Mucosa of gallbladder (tissue), 1 donor: ENCODE measurements at regions not wholly inside any gene's neighbourhood (a gene's known extent, or its start where the extent isn't known, plus 50 kb on each side); places are given as distances from the start of the nearest gene placed in this dataset.
"Not testable (repeated sequence)": the region's sequence is repeated elsewhere in the genome, so short reads cannot be mapped to it uniquely, and the experiment has no call there.

Source experiments
- DNase-seq: peaks from one replicate; pipeline ENCODE4 v3.0.0-alpha.2; 2020; ENCODE audit warnings: low spot score
- donor health status: DM: no; HTN: no; CAD: no.

DNA sequence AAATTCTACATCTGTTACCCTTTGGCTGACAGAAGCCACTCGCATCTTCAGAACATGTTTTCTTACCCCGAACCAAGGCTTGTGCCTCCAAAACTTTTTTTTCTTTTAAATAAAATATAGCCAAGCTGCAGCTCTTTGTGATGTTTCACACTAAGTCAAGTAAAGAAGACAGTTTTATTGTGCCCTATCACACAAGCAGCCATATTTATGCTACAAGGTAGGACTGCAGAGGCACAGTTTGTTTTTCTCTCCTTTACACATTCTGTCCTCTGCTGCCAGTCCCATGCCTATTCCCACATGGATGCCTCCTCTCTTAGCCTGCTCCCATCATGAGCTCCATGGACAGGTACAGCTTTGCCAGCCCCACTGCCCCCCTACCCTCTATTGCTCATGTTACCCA, 219.6 kb upstream of the THUMPD2 start:
- no peak for DNase-seq

GRCh38 chr2:39996653-39997080, 217.6 kb upstream of the THUMPD2 start:
- no peak for DNase-seq

DNA sequence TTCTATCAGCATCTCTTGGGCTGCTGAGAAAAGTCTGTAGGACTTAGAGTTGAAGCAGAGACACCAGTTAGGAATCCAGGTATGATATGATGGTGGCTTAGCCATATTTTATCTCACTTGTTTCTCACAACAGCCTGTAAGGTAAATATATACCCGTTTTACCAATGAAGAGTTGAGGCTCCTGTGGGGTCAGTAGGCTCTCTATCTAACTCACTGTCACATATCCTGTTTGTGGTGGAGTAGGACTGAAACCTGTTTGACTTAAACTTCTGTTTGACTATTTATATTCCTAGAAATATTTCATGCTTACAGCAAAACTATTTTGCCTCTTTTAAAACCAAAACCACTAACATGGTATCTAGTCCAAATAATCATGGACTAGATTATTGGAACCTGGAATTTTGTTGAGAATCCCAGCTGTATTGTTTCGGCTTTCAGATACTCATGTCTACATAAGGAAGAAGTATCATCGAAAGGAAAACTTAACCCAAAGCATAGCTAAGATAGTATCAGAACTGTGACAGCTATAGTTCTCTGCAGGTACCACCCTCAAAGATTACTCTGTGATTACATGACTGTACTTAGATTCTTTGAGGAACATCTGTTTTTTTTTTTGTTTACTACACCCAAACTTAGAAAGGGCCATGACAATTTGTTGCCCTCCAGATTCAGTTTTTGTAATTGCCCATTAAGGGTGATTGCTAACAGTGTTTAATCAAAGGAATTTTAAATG, 216.1 kb upstream of the THUMPD2 start:
- DNase-seq: no peak

DNA sequence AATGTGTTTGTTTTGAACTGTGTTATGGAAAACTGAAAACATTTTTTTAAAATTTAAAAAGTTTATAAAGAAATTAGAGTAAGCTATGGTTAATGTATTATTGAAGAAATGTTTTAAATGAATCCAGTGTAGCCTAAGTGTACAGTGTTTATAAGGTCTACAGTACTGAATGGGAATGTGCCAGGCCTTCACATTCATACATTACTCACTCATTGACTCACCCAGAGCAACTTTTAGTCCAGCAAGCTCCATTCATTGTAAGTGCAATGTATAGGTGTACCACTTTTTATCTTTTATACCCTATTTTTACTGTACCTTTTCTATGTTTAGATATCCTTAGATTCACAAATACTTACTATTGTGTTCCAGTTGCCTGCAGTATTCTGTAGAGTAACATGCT, 215.1 kb upstream of the THUMPD2 start:
- no peak for DNase-seq

DNA sequence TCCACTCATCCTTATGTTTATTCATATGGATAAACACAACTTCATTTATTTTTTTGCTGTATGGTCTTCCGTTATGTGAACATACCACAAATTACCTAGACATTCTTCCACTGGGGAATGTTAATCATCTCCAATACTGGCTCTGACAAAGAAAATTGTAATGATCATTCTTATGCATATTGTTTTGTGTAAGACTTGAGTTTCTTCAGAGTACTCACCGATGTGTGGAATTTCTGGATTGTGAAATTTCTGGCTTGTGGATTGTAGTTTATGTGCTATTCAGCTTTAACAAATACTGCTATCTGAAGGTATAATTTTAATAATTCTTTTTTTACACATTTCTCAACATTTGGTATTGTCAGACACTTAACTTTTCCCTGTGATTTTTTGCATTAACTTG, 212.2 kb upstream of the THUMPD2 start:
- DNase-seq: no peak

- no peak for DNase-seq
Observed at GRCh38 chr2:39990335-39990900, 211.4 kb upstream of the THUMPD2 start.

DNA sequence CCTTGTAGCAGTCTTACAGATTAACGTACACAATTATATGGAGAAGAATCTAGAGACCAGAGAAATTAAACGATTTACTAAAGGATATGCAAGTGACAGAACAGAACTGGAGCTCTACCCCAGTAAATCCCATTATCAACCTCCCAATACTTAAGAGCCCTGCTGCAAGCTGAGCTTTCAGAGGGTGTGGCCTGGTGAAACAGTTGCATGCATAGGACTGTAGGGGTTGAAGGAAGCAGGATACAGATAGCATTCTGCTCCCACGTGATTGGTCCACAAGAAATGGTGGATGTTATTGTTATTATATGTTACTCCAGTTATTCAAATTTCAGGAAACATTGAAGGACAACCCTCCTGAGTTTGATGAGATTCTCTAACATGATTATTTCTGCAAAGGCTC, 210.8 kb upstream of the THUMPD2 start:
- no peak for DNase-seq

DNA sequence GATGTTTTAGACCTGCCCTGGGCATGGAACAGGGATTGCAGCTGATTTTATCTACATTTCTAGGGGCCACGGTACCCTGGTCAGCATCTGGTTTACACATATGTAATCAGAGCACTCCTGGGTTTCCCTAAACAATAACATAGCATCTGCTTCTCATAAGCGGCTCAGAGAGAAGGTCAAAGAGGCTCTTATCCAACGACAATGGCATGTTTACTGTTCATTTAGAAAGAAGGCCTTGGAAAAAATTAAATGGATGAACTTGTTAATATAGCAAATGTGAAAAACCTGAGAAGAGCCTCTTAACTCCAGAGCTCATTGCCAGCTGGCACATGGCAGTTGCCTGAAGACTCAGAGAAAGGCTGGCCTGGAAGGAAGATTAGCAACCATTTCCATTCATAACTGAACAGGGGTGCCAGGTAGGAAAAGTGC, 202.8 kb upstream of the THUMPD2 start:
- no peak for DNase-seq

- no peak for DNase-seq
Observed at GRCh38 chr2:39975476-39976020, 196.5 kb upstream of the THUMPD2 start.

DNA sequence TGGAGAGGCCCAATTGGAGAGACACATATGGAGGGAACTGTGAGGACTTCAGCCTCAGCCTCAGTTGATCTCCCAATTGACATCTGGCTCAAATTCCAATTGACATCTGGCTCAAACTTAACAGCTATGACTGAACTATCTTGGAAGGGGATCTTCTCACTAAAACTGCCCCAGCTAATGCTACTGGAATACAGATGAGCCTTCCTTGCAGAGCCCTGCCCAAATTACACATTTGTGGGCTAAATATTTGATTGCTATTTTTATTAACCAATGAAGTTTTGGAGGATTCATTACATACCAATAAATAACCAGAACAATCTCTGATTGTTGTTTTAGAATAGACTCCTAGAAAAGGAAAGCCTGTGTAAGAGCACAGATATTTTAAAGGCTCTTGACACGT, 189.0 kb upstream of the THUMPD2 start:
- no peak for DNase-seq

DNA sequence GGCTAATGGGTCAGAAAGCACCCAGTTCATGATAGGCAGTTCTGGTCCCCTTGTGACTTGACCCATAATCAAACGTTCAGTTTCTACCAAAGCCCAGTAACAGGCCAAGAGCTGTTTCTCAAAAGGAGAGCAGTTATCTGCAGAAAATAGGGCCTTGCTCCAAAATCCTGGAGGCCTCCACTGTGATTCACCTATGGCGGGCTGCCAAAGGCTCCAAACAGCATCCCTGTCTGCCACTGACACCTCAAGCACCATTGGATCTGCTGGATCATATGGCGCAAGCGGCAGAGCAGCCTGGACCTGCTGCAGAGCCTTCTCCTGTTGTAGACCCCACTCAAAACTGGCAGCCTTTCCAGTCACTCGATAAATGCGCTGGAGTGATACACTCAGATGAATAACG, 181.6 kb upstream of the THUMPD2 start:
- DNase-seq: not testable (repeated sequence)

DNA sequence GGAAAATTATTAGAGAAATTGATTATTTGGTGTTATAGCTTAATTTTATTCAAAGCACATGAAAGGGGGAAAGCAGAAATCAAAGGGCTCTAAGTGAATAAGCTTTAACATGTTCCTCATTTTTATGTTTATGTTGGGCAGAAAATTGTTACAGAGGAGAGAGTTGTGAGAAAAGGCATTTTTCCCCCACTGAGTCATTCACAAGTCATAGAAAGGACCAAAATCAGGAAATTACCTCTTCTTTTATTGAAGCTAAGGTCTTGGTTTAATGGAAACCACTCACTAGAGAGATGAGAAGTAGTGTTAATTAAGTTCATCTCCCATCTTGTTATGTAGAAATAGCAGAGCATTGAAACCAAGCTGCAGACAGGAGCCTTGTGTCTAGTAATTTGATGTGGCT, 175.3 kb upstream of the THUMPD2 start:
- DNase-seq: no peak

GRCh38 chr2:39949131-39949530, 170.1 kb upstream of the THUMPD2 start:
- no peak for DNase-seq

GRCh38 chr2:39948016-39948719, 169.1 kb upstream of the THUMPD2 start:
- DNase-seq: no peak

DNA sequence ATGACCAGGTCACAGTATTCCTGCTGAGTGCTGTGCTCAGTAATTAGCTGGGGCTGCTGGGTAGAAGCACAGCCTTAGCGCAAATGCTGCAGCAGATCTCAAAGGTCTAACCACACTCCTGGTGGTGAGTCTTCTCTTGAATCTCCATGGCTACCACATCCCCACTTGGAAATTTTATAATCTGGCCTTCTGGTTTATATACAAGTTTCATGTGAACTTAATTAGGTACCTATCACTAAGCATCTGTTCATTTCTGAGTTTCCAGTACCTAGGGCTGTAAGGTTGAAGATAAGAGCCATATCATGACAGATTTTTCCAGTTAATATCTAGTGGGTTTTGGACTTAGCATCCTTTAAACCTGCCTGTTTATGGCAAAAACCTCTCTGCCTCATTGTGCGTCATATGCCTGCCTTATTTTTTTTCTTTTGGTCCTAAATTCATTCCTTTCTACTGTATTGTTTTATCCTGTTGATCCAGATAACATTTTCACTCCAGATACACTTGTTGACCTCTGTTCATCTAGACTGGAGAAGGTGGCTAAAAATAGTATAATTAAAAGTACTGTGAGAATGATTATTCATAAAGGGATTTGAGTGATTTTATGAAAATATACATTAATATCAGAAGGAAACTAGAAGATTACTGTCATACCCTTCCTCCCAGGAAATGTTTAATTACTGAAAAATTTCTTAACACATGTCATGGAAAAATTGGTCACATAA, 168.4 kb upstream of the THUMPD2 start:
- DNase-seq: no peak

- no peak for DNase-seq
Observed at GRCh38 chr2:39942950-39943349, 163.9 kb upstream of the THUMPD2 start.

DNA sequence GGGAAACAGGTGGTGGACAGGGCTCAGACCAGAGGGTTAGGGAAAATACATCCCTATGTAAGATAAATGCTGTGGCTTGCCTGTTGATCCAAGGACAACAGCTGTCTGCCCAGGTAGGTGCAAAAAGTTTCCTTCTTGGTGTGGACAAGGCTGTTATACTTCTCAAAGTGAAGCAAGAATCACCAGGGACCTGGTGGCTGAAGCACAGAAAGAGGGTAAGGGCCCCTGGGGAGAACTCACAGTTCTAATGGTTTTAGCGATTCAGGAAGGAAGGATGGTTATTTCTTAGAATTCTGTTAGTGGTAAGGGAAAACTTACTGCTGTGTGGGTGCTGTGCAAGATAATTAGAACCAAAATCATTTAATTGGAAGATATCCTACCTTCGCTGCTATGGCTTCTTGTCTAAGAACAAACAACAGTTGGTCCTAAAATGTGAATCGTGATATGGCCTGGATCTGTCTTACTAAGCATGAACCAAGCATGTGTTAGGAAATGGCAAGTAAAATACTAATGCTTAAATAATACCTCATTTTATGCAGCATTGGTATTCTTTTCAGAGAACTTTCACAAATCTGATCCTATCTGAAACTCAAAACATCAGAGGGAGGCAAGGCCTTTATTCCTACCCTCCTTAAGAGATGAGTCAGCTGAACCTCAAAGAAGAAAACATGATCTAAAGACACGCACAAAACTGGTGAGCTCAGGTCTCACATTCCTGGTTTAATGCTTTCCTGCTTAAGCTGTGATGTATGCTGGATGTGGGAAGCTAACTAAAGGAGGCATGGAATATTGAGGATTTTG, 159.2 kb upstream of the THUMPD2 start:
- no peak for DNase-seq

DNA sequence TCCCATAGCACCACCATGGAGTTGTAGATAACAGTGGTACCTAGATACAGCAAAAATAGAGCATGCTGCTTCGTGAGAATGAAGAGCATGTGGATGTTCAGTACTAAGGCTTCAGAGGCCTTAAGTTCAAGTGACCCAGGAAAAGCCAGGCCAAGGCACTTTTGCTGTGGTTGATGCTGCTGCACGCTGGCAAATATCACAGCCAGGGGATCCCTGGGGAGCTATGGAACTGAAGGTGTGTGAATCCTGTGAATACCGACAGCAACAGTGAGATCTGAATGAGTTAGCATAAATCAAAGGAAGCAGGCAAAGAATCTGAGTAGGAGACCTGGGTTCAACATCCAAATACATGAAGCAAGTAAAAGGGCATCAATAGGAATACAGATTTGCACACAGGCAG, 158.6 kb upstream of the THUMPD2 start:
- no peak for DNase-seq

GRCh38 chr2:39934851-39935250, 155.8 kb upstream of the THUMPD2 start:
- no peak for DNase-seq

- no peak for DNase-seq
Observed at GRCh38 chr2:39933196-39933595, 154.1 kb upstream of the THUMPD2 start.

DNA sequence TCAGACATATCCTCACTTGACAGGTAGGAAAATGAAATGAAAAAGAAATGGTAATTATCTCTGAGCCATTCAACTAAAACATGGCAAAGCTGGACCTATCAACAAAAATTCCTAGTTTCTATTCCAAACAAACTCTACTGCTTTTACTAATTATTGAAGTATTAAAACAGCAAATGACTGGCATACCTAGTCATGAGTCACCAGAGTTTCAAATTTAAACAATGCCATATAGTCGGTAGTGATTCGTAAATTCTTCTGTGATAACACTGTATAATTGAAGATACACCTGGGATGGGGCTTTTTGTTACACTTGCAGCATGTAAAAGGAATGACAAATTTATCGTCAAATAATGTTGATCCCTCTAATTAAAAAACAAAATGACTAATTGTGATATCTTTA, 153.1 kb upstream of the THUMPD2 start:
- no peak for DNase-seq
